ENCODE measurements at regions not wholly inside any gene's neighbourhood (a gene's known extent, or its start where the extent isn't known, plus 50 kb on each side); places are given as distances from the start of the nearest gene placed in this dataset.

GRCh38 chr6:21527731-21528130 lies 65.8 kb upstream of the SOX4 start:
- DNase-seq (ENCODE audit: low spot score in 2 of 2): no peak

GRCh38 chr6:21529431-21529830 lies 64.1 kb upstream of the SOX4 start:
- no peak overlapping the region for H3K4me3 ChIP-seq
- TF ChIP-seq POLR2A (IDR thresholded peaks at IDR 0.05) (no peak), POLR2AphosphoS5 (IDR thresholded peaks at IDR 0.05) (no peak), CTCF (IDR thresholded peaks at IDR 0.05) (no peak)
- no peaks in the 10 kb centered on the region for H3K36me3 ChIP-seq
- H3K27ac ChIP-seq: no peak overlapping the region
- no peaks in the 10 kb centered on the region for H3K4me1 ChIP-seq
- no peaks in the 10 kb centered on the region for H3K27me3 ChIP-seq
- no peak for DNase-seq (ENCODE audit: low spot score in 2 of 2)
- intact Hi-C loops (cut with DNase I; ENCODE audit: low total_unique reads): no loop called here
- H3K9me3 ChIP-seq: no peaks in the 10 kb centered on the region

More at GRCh38 chr6:21527731-21528130, 65.8 kb upstream of the SOX4 start:
- Histone ChIP-seq H3K36me3 (no peaks in the 10 kb centered on the region), H3K4me1 (no peaks in the 10 kb centered on the region), H3K9me3 (no peaks in the 10 kb centered on the region), H3K27me3 (no peaks in the 10 kb centered on the region), H3K4me3 (no peak overlapping the region), H3K27ac (no peak overlapping the region)
- TF ChIP-seq CTCF (IDR thresholded peaks at IDR 0.05): no peak
- no peak for TF ChIP-seq POLR2A (IDR thresholded peaks at IDR 0.05)
- no peak for TF ChIP-seq POLR2AphosphoS5 (IDR thresholded peaks at IDR 0.05)
- intact Hi-C loops (cut with DNase I; ENCODE audit: low total_unique reads): no loop called here

GRCh38 chr6:21531393-21531792 lies 62.2 kb upstream of the SOX4 start:
- H3K4me1 ChIP-seq: no peaks in the 10 kb centered on the region
- no peak for DNase-seq (ENCODE audit: low spot score in 2 of 2)
- no peaks in the 10 kb centered on the region for H3K27me3 ChIP-seq
- no peaks in the 10 kb centered on the region for H3K36me3 ChIP-seq
- intact Hi-C loops (cut with DNase I; ENCODE audit: low total_unique reads): no loop called here
- no peak for TF ChIP-seq CTCF (IDR thresholded peaks at IDR 0.05)
- no peak for TF ChIP-seq POLR2A (IDR thresholded peaks at IDR 0.05)
- no peak for TF ChIP-seq POLR2AphosphoS5 (IDR thresholded peaks at IDR 0.05)
- no peaks in the 10 kb centered on the region for H3K9me3 ChIP-seq
- no peak overlapping the region for H3K4me3 ChIP-seq
- no peak overlapping the region for H3K27ac ChIP-seq

- Histone ChIP-seq H3K4me1 (no peaks in the 10 kb centered on the region), H3K36me3 (no peaks in the 10 kb centered on the region), H3K4me3 (no peak overlapping the region), H3K9me3 (no peaks in the 10 kb centered on the region), H3K27me3 (no peaks in the 10 kb centered on the region), H3K27ac (no peak overlapping the region)
- intact Hi-C loops (cut with DNase I; ENCODE audit: low total_unique reads): no loop called here
- DNase-seq (ENCODE audit: low spot score in 2 of 2): no peak
- no peak for TF ChIP-seq POLR2AphosphoS5 (IDR thresholded peaks at IDR 0.05)
- TF ChIP-seq CTCF (IDR thresholded peaks at IDR 0.05): no peak
- no peak for TF ChIP-seq POLR2A (IDR thresholded peaks at IDR 0.05)
Measured at GRCh38 chr6:21533678-21534077, 59.9 kb upstream of the SOX4 start.

- Histone ChIP-seq H3K27ac (no peak overlapping the region), H3K36me3 (no peaks in the 10 kb centered on the region), H3K4me3 (no peak overlapping the region), H3K4me1 (no peaks in the 10 kb centered on the region), H3K9me3 (no peaks in the 10 kb centered on the region), H3K27me3 (no peaks in the 10 kb centered on the region)
- DNase-seq (ENCODE audit: low spot score in 2 of 2): no peak
- intact Hi-C loops (cut with DNase I; ENCODE audit: low total_unique reads): no loop called here
- no peak for TF ChIP-seq POLR2AphosphoS5 (IDR thresholded peaks at IDR 0.05)
- no peak for TF ChIP-seq CTCF (IDR thresholded peaks at IDR 0.05)
- no peak for TF ChIP-seq POLR2A (IDR thresholded peaks at IDR 0.05)
Measured at GRCh38 chr6:21536280-21536766, 57.2 kb upstream of the SOX4 start.
